RPMI8226 (cell line): ENCODE measurements at regions not wholly inside any gene's neighbourhood (a gene's known extent, or its start where the extent isn't known, plus 50 kb on each side); places are given as distances from the start of the nearest gene placed in this dataset.
"Not testable (repeated sequence)": the region's sequence is repeated elsewhere in the genome, so short reads cannot be mapped to it uniquely, and the experiment has no call there.

Experiments
- DNase-seq: peaks from one replicate; pipeline ENCODE4 v3.0.0-alpha.2; 2015

- no peak for DNase-seq
Measured at GRCh38 chr1:198809247-198809646, 170.4 kb downstream of the PTPRC start.

- DNase-seq, result no peak
Measured at GRCh38 chr1:198811449-198811848, 172.6 kb downstream of the PTPRC start.

- DNase-seq, result no peak
Measured at GRCh38 chr1:198823626-198824025, 184.8 kb downstream of the PTPRC start.

- DNase-seq, result no peak
Measured at GRCh38 chr1:198825254-198825653, 186.4 kb downstream of the PTPRC start.

- no peak for DNase-seq
Measured at GRCh38 chr1:198829356-198829755, 190.5 kb downstream of the PTPRC start.

GRCh38 chr1:198829944-198830343, 191.1 kb downstream of the PTPRC start:
- DNase-seq, result no peak

GRCh38 chr1:198830412-198830811, 191.6 kb downstream of the PTPRC start:
- DNase-seq, result no peak

- no peak for DNase-seq
Measured at GRCh38 chr1:198833706-198834503, 195.1 kb downstream of the PTPRC start.

GRCh38 chr1:198837278-198838021, 198.6 kb downstream of the PTPRC start:
- DNase-seq, result no peak

- DNase-seq, result no peak
Measured at GRCh38 chr1:198838022-198838342, 199.1 kb downstream of the PTPRC start.

- DNase-seq, result no peak
Measured at GRCh38 chr1:198841477-198841876, 202.6 kb downstream of the PTPRC start.

- DNase-seq, result no peak
Measured at GRCh38 chr1:198842686-198843085, 203.8 kb downstream of the PTPRC start.

GRCh38 chr1:198845271-198845670, 206.4 kb downstream of the PTPRC start:
- no peak for DNase-seq

- no peak for DNase-seq
Measured at GRCh38 chr1:198845851-198846250, 207.0 kb downstream of the PTPRC start.

GRCh38 chr1:198846556-198846955, 207.7 kb downstream of the PTPRC start:
- DNase-seq, result no peak

GRCh38 chr1:198848206-198848605, 209.4 kb downstream of the PTPRC start:
- DNase-seq, result no peak

- DNase-seq, result no peak
Measured at GRCh38 chr1:198848649-198849048, 209.8 kb downstream of the PTPRC start.

- DNase-seq, result no peak
Measured at GRCh38 chr1:198849093-198849492, 210.3 kb downstream of the PTPRC start.

- DNase-seq, result no peak
Measured at GRCh38 chr1:198850196-198850595, 211.4 kb downstream of the PTPRC start.

GRCh38 chr1:198850966-198851365, 212.1 kb downstream of the PTPRC start:
- not testable (repeated sequence) for DNase-seq

GRCh38 chr1:198856601-198857000, 217.8 kb downstream of the PTPRC start:
- DNase-seq, result no peak

- DNase-seq, result no peak
Measured at GRCh38 chr1:198858033-198858432, 219.2 kb downstream of the PTPRC start.

- DNase-seq, result no peak
Measured at GRCh38 chr1:198860371-198860770, 221.5 kb downstream of the PTPRC start.

GRCh38 chr1:198861636-198862035, 222.8 kb downstream of the PTPRC start:
- DNase-seq, result no peak

GRCh38 chr1:198864695-198865094, 225.9 kb downstream of the PTPRC start:
- DNase-seq, result no peak
